ENCODE measurements at regions not wholly inside any gene's neighbourhood (a gene's known extent, or its start where the extent isn't known, plus 50 kb on each side); places are given as distances from the start of the nearest gene placed in this dataset.

DNA sequence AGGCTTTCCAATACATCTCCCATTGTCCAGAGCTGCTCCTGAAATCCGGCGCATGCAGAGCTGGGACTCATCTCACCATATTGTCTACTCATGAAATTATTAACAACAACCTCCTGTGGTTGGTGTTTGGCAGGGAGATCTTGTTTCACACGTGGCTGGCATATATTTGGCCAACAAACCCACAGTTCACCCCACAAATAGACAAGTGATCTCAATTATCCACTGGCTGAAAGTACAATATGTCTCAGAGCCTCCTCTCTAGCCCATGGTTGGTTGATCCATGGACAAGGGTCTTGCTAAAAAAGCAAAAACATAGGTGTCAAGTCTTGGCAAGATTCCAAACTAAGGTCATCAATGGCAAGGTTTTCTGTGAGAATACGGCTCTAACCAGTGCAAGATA, 386.9 kb downstream of the ETS1 start:
- no peak overlapping the region for H3K27ac ChIP-seq (ENCODE audit: low read length)
- no peak for TF ChIP-seq EZH2phosphoT487 (IDR thresholded peaks at IDR 0.05; ENCODE audit: low read depth)
- TF ChIP-seq, protein P1, sequence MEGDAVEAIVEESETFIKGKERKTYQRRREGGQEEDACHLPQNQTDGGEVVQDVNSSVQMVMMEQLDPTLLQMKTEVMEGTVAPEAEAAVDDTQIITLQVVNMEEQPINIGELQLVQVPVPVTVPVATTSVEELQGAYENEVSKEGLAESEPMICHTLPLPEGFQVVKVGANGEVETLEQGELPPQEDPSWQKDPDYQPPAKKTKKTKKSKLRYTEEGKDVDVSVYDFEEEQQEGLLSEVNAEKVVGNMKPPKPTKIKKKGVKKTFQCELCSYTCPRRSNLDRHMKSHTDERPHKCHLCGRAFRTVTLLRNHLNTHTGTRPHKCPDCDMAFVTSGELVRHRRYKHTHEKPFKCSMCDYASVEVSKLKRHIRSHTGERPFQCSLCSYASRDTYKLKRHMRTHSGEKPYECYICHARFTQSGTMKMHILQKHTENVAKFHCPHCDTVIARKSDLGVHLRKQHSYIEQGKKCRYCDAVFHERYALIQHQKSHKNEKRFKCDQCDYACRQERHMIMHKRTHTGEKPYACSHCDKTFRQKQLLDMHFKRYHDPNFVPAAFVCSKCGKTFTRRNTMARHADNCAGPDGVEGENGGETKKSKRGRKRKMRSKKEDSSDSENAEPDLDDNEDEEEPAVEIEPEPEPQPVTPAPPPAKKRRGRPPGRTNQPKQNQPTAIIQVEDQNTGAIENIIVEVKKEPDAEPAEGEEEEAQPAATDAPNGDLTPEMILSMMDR (IDR thresholded peaks at IDR 0.05; ENCODE audit: low read depth, low read length): no peak
- no peaks in the 10 kb centered on the region for H4K20me1 ChIP-seq (ENCODE audit: insufficient read depth, low read length)

DNA sequence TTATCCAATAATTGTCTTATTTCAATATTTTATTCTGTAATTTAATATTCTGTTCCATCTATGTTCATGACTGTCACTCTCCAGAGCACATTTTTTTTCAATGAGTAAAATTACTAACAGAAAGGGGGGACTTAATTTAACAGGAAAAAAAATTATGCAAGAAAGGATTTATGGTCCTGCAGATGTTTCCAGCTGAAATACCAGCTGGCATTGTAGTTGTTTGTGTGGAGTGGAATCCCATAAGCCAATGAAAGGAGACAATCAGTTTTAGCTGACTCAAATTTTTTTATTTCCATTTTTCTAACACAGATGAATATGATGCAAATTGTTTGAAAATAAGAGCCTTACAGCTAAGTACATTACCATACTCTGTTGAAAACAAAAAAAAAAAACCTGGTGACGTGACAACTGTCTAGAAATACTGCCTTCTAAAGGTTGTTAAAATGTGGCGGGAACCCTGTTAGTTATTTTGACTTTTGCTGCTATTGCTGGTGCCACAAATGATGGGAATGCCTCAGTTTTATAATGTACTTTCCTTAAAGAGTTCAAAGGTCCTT, 389.1 kb downstream of the ETS1 start:
- Histone ChIP-seq H3K27ac (ENCODE audit: low read length) (no peak overlapping the region), H3K4me1 (ENCODE audit: low read length) (peaks cover 6% of the 10 kb centered on the region), H3K9ac (ENCODE audit: low read length) (no peak overlapping the region), H3K4me3 (ENCODE audit: low read length) (no peak overlapping the region), H3K36me3 (replicated peaks; ENCODE audit: low read depth, low read length) (no peaks in the 10 kb centered on the region), H3K9me3 (ENCODE audit: insufficient read depth, low read length) (no peaks in the 10 kb centered on the region), H2AFZ (ENCODE audit: low read depth, low read length) (no peak overlapping the region), H3K4me2 (ENCODE audit: low read length) (no peak overlapping the region), H3K79me2 (ENCODE audit: low read length) (no peaks in the 10 kb centered on the region), H4K20me1 (ENCODE audit: insufficient read depth, low read length) (no peaks in the 10 kb centered on the region), H3K27me3 (ENCODE audit: low read depth, low read length) (peaks cover 9% of the 10 kb centered on the region)
- TF ChIP-seq EZH2phosphoT487 (IDR thresholded peaks at IDR 0.05; ENCODE audit: low read depth): no peak
- TF ChIP-seq, protein P1 (IDR thresholded peaks at IDR 0.05; ENCODE audit: low read depth, low read length): no peak

More for the DNA sequence above, 386.9 kb downstream of the ETS1 start:
- H3K27me3 ChIP-seq (ENCODE audit: low read depth, low read length): peaks cover 4% of the 10 kb centered on the region; the same call in 1 of the 2 replicates
- H3K4me1 ChIP-seq (ENCODE audit: low read length): peaks cover under 1% of the 10 kb centered on the region; the same call in 1 of the 2 replicates
- no peaks in the 10 kb centered on the region for H3K9me3 ChIP-seq (ENCODE audit: insufficient read depth, low read length)
- H3K4me2 ChIP-seq (ENCODE audit: low read length): no peak overlapping the region
- no peak overlapping the region for H3K9ac ChIP-seq (ENCODE audit: low read length)
- H3K79me2 ChIP-seq (ENCODE audit: low read length): no peaks in the 10 kb centered on the region
- H3K4me3 ChIP-seq (ENCODE audit: low read length): no peak overlapping the region
- no peaks in the 10 kb centered on the region for H3K36me3 ChIP-seq (replicated peaks; ENCODE audit: low read depth, low read length)
- H2AFZ ChIP-seq (ENCODE audit: low read depth, low read length): no peak overlapping the region

DNA sequence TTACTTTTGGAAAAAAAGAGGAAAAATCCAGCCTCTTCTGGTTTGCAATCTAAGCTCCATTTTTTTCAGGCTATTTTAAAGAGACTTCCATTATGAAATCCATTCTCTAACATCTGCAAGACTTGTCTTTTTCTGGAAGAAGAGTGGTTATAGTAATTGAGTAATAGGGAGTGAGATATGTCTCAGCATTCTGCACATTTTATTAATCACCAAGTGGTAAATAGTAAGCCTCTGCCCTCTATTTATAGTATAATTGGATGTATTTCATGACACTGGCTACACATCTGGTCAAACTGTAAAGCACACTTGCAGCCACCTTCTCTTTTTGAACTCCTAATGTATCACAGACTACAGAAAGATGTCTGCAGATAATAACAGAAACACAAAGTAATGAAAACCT, 391.1 kb downstream of the ETS1 start:
- peaks cover 6% of the 10 kb centered on the region for H3K4me1 ChIP-seq (ENCODE audit: low read length)
- H3K79me2 ChIP-seq (ENCODE audit: low read length): no peaks in the 10 kb centered on the region
- TF ChIP-seq EZH2phosphoT487 (IDR thresholded peaks at IDR 0.05; ENCODE audit: low read depth): no peak
- TF ChIP-seq, protein P1 (IDR thresholded peaks at IDR 0.05; ENCODE audit: low read depth, low read length): no peak
- no peaks in the 10 kb centered on the region for H3K36me3 ChIP-seq (replicated peaks; ENCODE audit: low read depth, low read length)
- no peak overlapping the region for H2AFZ ChIP-seq (ENCODE audit: low read depth, low read length)
- no peak overlapping the region for H3K27ac ChIP-seq (ENCODE audit: low read length)
- no peak overlapping the region for H3K4me2 ChIP-seq (ENCODE audit: low read length)
- no peaks in the 10 kb centered on the region for H4K20me1 ChIP-seq (ENCODE audit: insufficient read depth, low read length)
- no peak overlapping the region for H3K9ac ChIP-seq (ENCODE audit: low read length)
- no peaks in the 10 kb centered on the region for H3K9me3 ChIP-seq (ENCODE audit: insufficient read depth, low read length)
- H3K27me3 ChIP-seq (ENCODE audit: low read depth, low read length): peaks cover 9% of the 10 kb centered on the region
- H3K4me3 ChIP-seq (ENCODE audit: low read length): no peak overlapping the region

DNA sequence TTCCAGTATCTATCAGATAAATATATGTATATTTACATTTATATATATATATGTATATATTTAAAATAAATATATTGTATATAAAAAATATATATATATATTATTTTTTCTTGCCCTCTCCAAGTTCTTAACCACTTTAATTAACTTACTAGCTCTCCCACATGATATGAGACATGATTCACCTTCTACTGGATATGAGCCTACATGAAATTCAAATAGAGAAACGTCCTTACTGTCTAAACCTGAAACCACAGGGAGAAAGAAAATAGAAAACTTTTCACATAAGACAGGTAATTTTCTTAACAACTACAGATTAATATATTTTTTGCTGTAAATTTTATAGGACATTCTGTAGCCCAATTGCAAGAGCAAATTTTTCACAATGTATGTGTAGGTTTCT, 391.6 kb downstream of the ETS1 start:
- H3K79me2 ChIP-seq (ENCODE audit: low read length): no peaks in the 10 kb centered on the region
- H3K4me2 ChIP-seq (ENCODE audit: low read length): no peak overlapping the region
- no peaks in the 10 kb centered on the region for H3K36me3 ChIP-seq (replicated peaks; ENCODE audit: low read depth, low read length)
- H2AFZ ChIP-seq (ENCODE audit: low read depth, low read length): no peak overlapping the region
- no peak overlapping the region for H3K4me3 ChIP-seq (ENCODE audit: low read length)
- peaks cover 9% of the 10 kb centered on the region for H3K27me3 ChIP-seq (ENCODE audit: low read depth, low read length)
- no peak overlapping the region for H3K9ac ChIP-seq (ENCODE audit: low read length)
- no peaks in the 10 kb centered on the region for H3K9me3 ChIP-seq (ENCODE audit: insufficient read depth, low read length)
- no peaks in the 10 kb centered on the region for H4K20me1 ChIP-seq (ENCODE audit: insufficient read depth, low read length)
- TF ChIP-seq EZH2phosphoT487 (IDR thresholded peaks at IDR 0.05; ENCODE audit: low read depth): no peak
- TF ChIP-seq, protein P1 (IDR thresholded peaks at IDR 0.05; ENCODE audit: low read depth, low read length): no peak
- peaks cover 6% of the 10 kb centered on the region for H3K4me1 ChIP-seq (ENCODE audit: low read length)
- H3K27ac ChIP-seq (ENCODE audit: low read length): no peak overlapping the region

Measured in OCI-LY3 (cell line).